PC-9 (cell line): ENCODE measurements at regions not wholly inside any gene's neighbourhood (a gene's known extent, or its start where the extent isn't known, plus 50 kb on each side); places are given as distances from the start of the nearest gene placed in this dataset.

Source experiments
- BruUV-seq: library from RNA; stranded (reverse); fragments of 400-500 nt; replicated peaks from 2 replicates; lab custom pipeline; 2021; lab: Mats Ljungman, UMichigan
- CTCF ChIA-PET: fragments of 300-600 bp; sonication (Branson Sonifier 250); formaldehyde crosslinking; loops from one replicate; lab custom pipeline; 2022; ENCODE audit warnings: antibody characterized with exemption; lab: Charles Lee
- POLR2A ChIA-PET: fragments of 300-600 bp; sonication (Branson Sonifier 250); formaldehyde crosslinking; loops from one replicate; lab custom pipeline; 2022; ENCODE audit warnings: antibody characterized with exemption; ENCODE audit not compliant: unreplicated experiment; lab: Charles Lee
- DNase-seq, 2 experiments: peaks; one replicate each; pipeline versions ENCODE4 v3.0.0 to v3.0.0-alpha.2; 2015 to 2022; ENCODE audit warnings: mixed read lengths in 1 of 2
- H2AFZ ChIP-seq: fragments of 200-600 bp; sonication (generic); 2 replicates; pipeline ENCODE4 v1.8.1; 2017; ENCODE audit warnings: antibody characterized with exemption
- H3F3A ChIP-seq: fragments of 200-600 bp; sonication (generic); 2 replicates; pipeline ENCODE4 v1.8.1; 2017; ENCODE audit warnings: antibody characterized with exemption, mild to moderate bottlenecking, low read depth; ENCODE audit not compliant: insufficient read depth
- H3K27ac ChIP-seq: fragments of 200-600 bp; sonication (generic); 2 replicates; pipeline ENCODE4 v1.6.1; 2016; ENCODE audit warnings: mixed run types
- H3K27me3 ChIP-seq: fragments of 200-600 bp; sonication (generic); 2 replicates; pipeline ENCODE4 v1.6.1; 2016; ENCODE audit warnings: low read depth, mixed run types; ENCODE audit not compliant: insufficient read depth
- H3K36me3 ChIP-seq: fragments of 200-600 bp; sonication (generic); 2 replicates; pipeline ENCODE4 v1.6.1; 2016; ENCODE audit warnings: low read depth, mixed run types
- H3K4me1 ChIP-seq: fragments of 200-600 bp; sonication (generic); replicated peaks from 2 replicates; pipeline ENCODE4 v1.6.1; 2016; ENCODE audit warnings: mixed run types; ENCODE audit not compliant: insufficient read depth
- H3K4me2 ChIP-seq: fragments of 200-600 bp; sonication (generic); 2 replicates; pipeline ENCODE4 v1.6.1; 2017; ENCODE audit warnings: mixed run types
- H3K4me3 ChIP-seq: fragments of 200-600 bp; sonication (generic); 2 replicates; pipeline ENCODE4 v1.6.1; 2016; ENCODE audit warnings: mixed run types
- H3K79me2 ChIP-seq: fragments of 200-600 bp; sonication (generic); 2 replicates; pipeline ENCODE4 v1.6.1; 2017; ENCODE audit warnings: low read depth, mixed run types
- H3K9me2 ChIP-seq: fragments of 200-600 bp; sonication (generic); 2 replicates; pipeline ENCODE4 v1.8.1; 2017; ENCODE audit warnings: mild to moderate bottlenecking; ENCODE audit not compliant: insufficient read depth
- H3K9me3 ChIP-seq: fragments of 200-600 bp; sonication (generic); 2 replicates; pipeline ENCODE4 v1.8.1; 2016; ENCODE audit warnings: low read depth; ENCODE audit not compliant: insufficient read depth
- H4K20me1 ChIP-seq: fragments of 200-600 bp; sonication (generic); 2 replicates; pipeline ENCODE4 v1.8.1; 2017; ENCODE audit not compliant: insufficient read depth
- CTCF ChIP-seq: fragments of 200-600 bp; sonication (generic); conservative IDR thresholded peaks from 2 replicates; pipeline ENCODE4 v1.6.1; 2017; ENCODE audit warnings: mixed run types, antibody characterized with exemption, mild to moderate bottlenecking, moderate library complexity
- EZH2 ChIP-seq: fragments of 200-600 bp; sonication (generic); IDR thresholded peaks from 2 replicates; pipeline ENCODE4 v1.8.0; 2017; ENCODE audit warnings: antibody characterized with exemption, low read depth
- intact Hi-C: fragments of 100-400 bp; cut with micrococcal nuclease; formaldehyde crosslinking; loops from one replicate; pipeline ENCODE4 v1.10.0; 2022; ENCODE audit not compliant: unreplicated experiment

- BruUV-seq = no TSS peak
- ChIA-PET CTCF (no interaction called here), POLR2A (no interaction called here)
- no peak overlapping the region for H3K4me3 ChIP-seq
- no peaks in the 10 kb centered on the region for H3K9me3 ChIP-seq
- no peak for DNase-seq
- no peak overlapping the region for H2AFZ ChIP-seq
- intact Hi-C loops = no loop called here
- no peaks in the 10 kb centered on the region for H3K27me3 ChIP-seq
- H3K36me3 ChIP-seq = no peaks in the 10 kb centered on the region
- no peaks in the 10 kb centered on the region for H4K20me1 ChIP-seq
- H3K4me2 ChIP-seq = no peak overlapping the region
- H3K9me2 ChIP-seq = peaks cover 3% of the 10 kb centered on the region; the same call in 1 of the 2 replicates
- no peak for TF ChIP-seq EZH2
- TF ChIP-seq CTCF = no peak
- no peaks in the 10 kb centered on the region for H3K4me1 ChIP-seq
- no peaks in the 10 kb centered on the region for H3F3A ChIP-seq
- no peaks in the 10 kb centered on the region for H3K79me2 ChIP-seq
- no peak overlapping the region for H3K27ac ChIP-seq
Measured at GRCh38 chr11:36890121-36890679, 292.2 kb upstream of the RAG2 start.

- Histone ChIP-seq H3K4me3 (no peak overlapping the region), H2AFZ (no peak overlapping the region), H3K79me2 (no peaks in the 10 kb centered on the region), H3F3A (no peaks in the 10 kb centered on the region), H3K27ac (no peak overlapping the region), H3K4me1 (no peaks in the 10 kb centered on the region), H3K36me3 (no peaks in the 10 kb centered on the region), H3K9me3 (no peaks in the 10 kb centered on the region), H3K27me3 (peaks cover 7% of the 10 kb centered on the region; the same call in 1 of the 2 replicates), H3K4me2 (no peak overlapping the region), H3K9me2 (no peaks in the 10 kb centered on the region), H4K20me1 (no peaks in the 10 kb centered on the region)
- no peak for DNase-seq
- no TSS peak for BruUV-seq
- POLR2A ChIA-PET = no interaction called here
- CTCF ChIA-PET = no interaction called here
- intact Hi-C loops = no loop called here
- TF ChIP-seq EZH2 (no peak), CTCF (no peak)
Measured at GRCh38 chr11:36885154-36885553, 287.1 kb upstream of the RAG2 start.

- DNase-seq = no peak
- no peaks in the 10 kb centered on the region for H3K36me3 ChIP-seq
- H3K27me3 ChIP-seq = peaks cover 12% of the 10 kb centered on the region
- no peak overlapping the region for H3K4me2 ChIP-seq
- TF ChIP-seq CTCF (no peak), EZH2 (no peak)
- no peak overlapping the region for H3K27ac ChIP-seq
- no peaks in the 10 kb centered on the region for H4K20me1 ChIP-seq
- ChIA-PET CTCF (no interaction called here), POLR2A (no interaction called here)
- intact Hi-C loops = no loop called here
- no TSS peak for BruUV-seq
- no peaks in the 10 kb centered on the region for H3K9me2 ChIP-seq
- H3K4me3 ChIP-seq = no peak overlapping the region
- H3K4me1 ChIP-seq = no peaks in the 10 kb centered on the region
- H3K9me3 ChIP-seq = no peaks in the 10 kb centered on the region
- H2AFZ ChIP-seq = no peak overlapping the region
- H3K79me2 ChIP-seq = no peaks in the 10 kb centered on the region
- H3F3A ChIP-seq = no peaks in the 10 kb centered on the region
Measured at GRCh38 chr11:36878737-36879136, 280.7 kb upstream of the RAG2 start.
